ENCODE measurements at regions not wholly inside any gene's neighbourhood (a gene's known extent, or its start where the extent isn't known, plus 50 kb on each side); places are given as distances from the start of the nearest gene placed in this dataset.

DNA sequence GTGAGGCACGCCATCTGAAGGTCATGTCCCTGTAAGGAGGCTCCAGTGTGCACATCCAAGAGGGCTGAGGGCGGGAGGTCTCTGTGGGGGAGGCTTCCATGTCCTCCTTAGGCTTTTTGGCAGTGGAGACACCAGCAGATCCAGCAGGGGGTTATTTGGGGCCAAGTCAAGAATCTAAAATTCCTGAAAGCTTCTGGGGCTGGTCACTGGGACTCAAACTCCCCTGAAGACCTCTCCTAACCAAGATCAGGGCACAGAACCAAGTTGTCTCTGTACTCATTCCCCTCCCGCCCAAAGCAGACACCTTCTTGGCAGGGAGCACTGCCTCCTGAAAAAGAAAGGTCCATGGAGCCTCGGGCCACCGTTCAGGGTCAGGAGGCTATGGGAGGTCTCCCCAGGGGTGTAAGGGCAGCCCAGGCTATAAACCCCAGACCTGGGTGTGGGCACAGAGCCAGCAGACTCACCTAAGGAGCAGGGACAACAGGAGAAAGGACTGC is 127.4 kb upstream of the ADRA1B start:
- Histone ChIP-seq H3K36me3 (no peaks in the 10 kb centered on the region), H3K27ac (peak overlapping the region in 4 of 8 donors; percentile 36 to 75 (median 52)), H3K27me3 (replicated peaks in 1 of 7) (peaks cover 0 to 4% (median 0%) of the 10 kb centered on the region in 7 donors), H3K4me3 (no peak overlapping the region), H3K9me3 (no peaks in the 10 kb centered on the region), H3K4me1 (peaks cover 0 to 3% (median 0%) of the 10 kb centered on the region in 6 donors)
- TF ChIP-seq POLR2AphosphoS5 (IDR thresholded peaks at IDR 0.05) (peak in 2 of 3 donors; percentile 54 to 69), POLR2A (IDR thresholded peaks at IDR 0.05) (no peak)
- TF ChIP-seq, protein P1, sequence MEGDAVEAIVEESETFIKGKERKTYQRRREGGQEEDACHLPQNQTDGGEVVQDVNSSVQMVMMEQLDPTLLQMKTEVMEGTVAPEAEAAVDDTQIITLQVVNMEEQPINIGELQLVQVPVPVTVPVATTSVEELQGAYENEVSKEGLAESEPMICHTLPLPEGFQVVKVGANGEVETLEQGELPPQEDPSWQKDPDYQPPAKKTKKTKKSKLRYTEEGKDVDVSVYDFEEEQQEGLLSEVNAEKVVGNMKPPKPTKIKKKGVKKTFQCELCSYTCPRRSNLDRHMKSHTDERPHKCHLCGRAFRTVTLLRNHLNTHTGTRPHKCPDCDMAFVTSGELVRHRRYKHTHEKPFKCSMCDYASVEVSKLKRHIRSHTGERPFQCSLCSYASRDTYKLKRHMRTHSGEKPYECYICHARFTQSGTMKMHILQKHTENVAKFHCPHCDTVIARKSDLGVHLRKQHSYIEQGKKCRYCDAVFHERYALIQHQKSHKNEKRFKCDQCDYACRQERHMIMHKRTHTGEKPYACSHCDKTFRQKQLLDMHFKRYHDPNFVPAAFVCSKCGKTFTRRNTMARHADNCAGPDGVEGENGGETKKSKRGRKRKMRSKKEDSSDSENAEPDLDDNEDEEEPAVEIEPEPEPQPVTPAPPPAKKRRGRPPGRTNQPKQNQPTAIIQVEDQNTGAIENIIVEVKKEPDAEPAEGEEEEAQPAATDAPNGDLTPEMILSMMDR (IDR thresholded peaks at IDR 0.05 in 8 of 11, conservative IDR thresholded peaks at IDR 0.05 in 3 of 11), result no peak
- DNase-seq, result no peak
- 55 to 82% (median 71%) methylated on average over 5 of the region's 5 CpGs for WGBS, 5 donors
- intact Hi-C loops (cut with DNase I; ENCODE audit: low total_unique reads), result no loop called here

DNA sequence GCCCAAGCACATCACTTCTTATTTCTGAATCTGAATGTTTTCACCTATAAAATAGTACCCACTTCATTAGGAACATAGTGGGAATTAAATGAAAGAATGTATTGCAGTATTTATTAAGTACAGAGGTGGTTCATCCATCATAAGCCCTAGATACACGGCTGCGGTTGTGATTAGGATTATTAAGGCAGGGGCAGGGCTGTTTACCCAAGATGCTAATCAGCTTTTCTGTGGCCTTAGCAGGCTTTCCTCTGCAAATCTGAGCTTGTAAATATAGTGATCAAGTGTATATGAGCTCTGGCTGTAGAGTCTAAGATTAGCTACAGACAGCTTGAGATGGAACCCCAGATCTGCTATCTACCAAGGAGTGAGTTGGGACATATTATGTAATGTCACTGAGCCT is 124.1 kb upstream of the ADRA1B start:
- Histone ChIP-seq H3K27me3 (replicated peaks in 1 of 7) (no peaks in the 10 kb centered on the region), H3K4me1 (peaks cover 0 to 4% (median 0%) of the 10 kb centered on the region in 6 donors), H3K36me3 (no peaks in the 10 kb centered on the region), H3K9me3 (no peaks in the 10 kb centered on the region), H3K27ac (no peak overlapping the region), H3K4me3 (no peak overlapping the region)
- intact Hi-C loops (cut with DNase I; ENCODE audit: low total_unique reads), result no loop called here
- TF ChIP-seq POLR2AphosphoS5 (IDR thresholded peaks at IDR 0.05) (no peak), POLR2A (IDR thresholded peaks at IDR 0.05) (no peak)
- TF ChIP-seq, protein P1 (IDR thresholded peaks at IDR 0.05 in 8 of 11, conservative IDR thresholded peaks at IDR 0.05 in 3 of 11), result no peak
- DNase-seq, result no peak
- WGBS, 5 donors, result 84 to 95% (median 92%) methylated on average over 2 of the region's 2 CpGs

DNA sequence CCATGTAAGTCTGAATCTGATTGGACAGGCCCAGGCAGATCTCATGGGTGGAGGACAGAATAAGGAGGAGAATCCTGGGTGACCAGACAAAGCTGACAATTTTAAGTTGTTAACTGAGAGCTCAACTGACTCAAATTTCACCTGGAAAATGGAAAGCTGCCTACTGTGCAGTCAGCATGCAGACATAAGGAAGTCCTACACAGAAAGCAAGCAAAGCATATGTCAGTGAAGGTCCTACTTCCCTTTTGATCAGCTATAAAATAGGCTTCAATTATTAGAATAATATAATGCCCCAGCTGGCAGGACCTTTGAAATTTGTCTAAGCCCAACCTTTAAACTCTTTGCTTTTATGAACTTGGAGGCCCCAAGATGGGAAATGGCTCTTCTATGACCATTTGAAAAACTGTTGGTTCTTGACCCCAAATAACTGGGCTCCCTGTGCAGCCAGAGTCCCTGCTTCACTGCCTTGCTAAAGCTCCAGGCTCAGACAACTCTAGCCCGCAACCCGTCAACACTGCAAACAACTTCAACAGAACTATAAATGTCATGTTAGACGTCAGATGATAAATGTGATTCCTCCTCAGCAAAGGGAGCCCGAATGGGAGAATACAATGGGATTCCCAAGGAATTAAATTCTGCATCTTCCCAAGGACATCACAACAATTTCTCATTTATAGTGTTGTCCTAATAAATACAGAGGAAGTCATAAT is 118.9 kb upstream of the ADRA1B start:
- TF ChIP-seq POLR2AphosphoS5 (IDR thresholded peaks at IDR 0.05), result no peak
- TF ChIP-seq, protein P1 (IDR thresholded peaks at IDR 0.05 in 8 of 11, conservative IDR thresholded peaks at IDR 0.05 in 3 of 11), result no peak
- Histone ChIP-seq H3K4me1 (peaks cover 0 to 8% (median 2%) of the 10 kb centered on the region in 6 donors), H3K27me3 (replicated peaks in 1 of 7) (no peaks in the 10 kb centered on the region), H3K9me3 (no peaks in the 10 kb centered on the region), H3K27ac (peak overlapping the region in 5 of 8 donors; percentile 23 to 64 (median 37)), H3K4me3 (no peak overlapping the region), H3K36me3 (no peaks in the 10 kb centered on the region)
- 66 to 82% (median 74%) methylated on average over 4 of the region's 4 CpGs for WGBS, 5 donors
- no peak for DNase-seq
- intact Hi-C loops (cut with DNase I; ENCODE audit: low total_unique reads), result no loop called here

DNA sequence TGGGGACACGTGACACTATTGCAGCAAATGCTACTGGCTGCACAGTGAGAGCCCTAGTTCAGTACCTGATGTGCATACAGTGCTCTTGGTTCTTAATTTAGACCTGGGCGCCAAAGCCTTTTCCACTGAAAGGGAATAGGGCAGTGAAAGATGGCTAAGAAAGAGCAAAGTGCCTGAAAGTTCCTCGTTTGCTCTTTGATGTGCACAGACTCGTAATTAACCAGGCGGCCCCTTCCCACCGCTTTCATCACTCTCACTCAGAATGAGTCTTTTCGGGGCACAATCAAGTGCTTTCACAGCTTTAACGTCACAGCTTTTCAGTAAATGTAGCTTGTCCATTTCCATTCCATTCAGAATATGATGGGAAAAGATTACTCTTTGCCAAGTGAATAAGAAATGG is 116.6 kb upstream of the ADRA1B start:
- WGBS, 5 donors, result 81 to 93% (median 87%) methylated on average over 8 of the region's 8 CpGs
- no peaks in the 10 kb centered on the region for H3K36me3 ChIP-seq

More for the DNA sequence above, 116.6 kb upstream of the ADRA1B start:
- Histone ChIP-seq H3K4me3 (no peak overlapping the region), H3K27me3 (replicated peaks in 1 of 7) (no peaks in the 10 kb centered on the region), H3K27ac (no peak overlapping the region), H3K9me3 (no peaks in the 10 kb centered on the region), H3K4me1 (peaks cover 0 to 20% (median 6%) of the 10 kb centered on the region in 6 donors)
- TF ChIP-seq POLR2A (IDR thresholded peaks at IDR 0.05) (no peak), POLR2AphosphoS5 (IDR thresholded peaks at IDR 0.05) (no peak)
- TF ChIP-seq, protein P1 (IDR thresholded peaks at IDR 0.05 in 8 of 11, conservative IDR thresholded peaks at IDR 0.05 in 3 of 11), result no peak
- DNase-seq, result no peak
- intact Hi-C loops (cut with DNase I; ENCODE audit: low total_unique reads), result no loop called here
